ENCODE measurements at regions not wholly inside any gene's neighbourhood (a gene's known extent, or its start where the extent isn't known, plus 50 kb on each side); places are given as distances from the start of the nearest gene placed in this dataset.

- no peak for TF ChIP-seq CTCF (IDR thresholded peaks at IDR 0.05; ENCODE audit: borderline replicate concordance, control extremely low read depth, extremely low read depth, insufficient read depth, missing control alignments)
- in situ Hi-C loops (cut with MboI; ENCODE audit: low sequenced_read_pairs, unreplicated experiment) = no loop called here
- no peak for DNase-seq (ENCODE audit: low spot score)
Observed at GRCh38 chr2:111653103-111653624, 230.8 kb downstream of the ANAPC1 start.

- in situ Hi-C loops (cut with MboI; ENCODE audit: low sequenced_read_pairs, unreplicated experiment) = no loop called here
- no peak for TF ChIP-seq CTCF (IDR thresholded peaks at IDR 0.05; ENCODE audit: borderline replicate concordance, control extremely low read depth, extremely low read depth, insufficient read depth, missing control alignments)
Observed at GRCh38 chr2:111653913-111654312, 230.1 kb downstream of the ANAPC1 start.

GRCh38 chr2:111654829-111655228, 229.2 kb downstream of the ANAPC1 start:
- in situ Hi-C loops (cut with MboI; ENCODE audit: low sequenced_read_pairs, unreplicated experiment) = no loop called here
- TF ChIP-seq CTCF (IDR thresholded peaks at IDR 0.05; ENCODE audit: borderline replicate concordance, control extremely low read depth, extremely low read depth, insufficient read depth, missing control alignments) = no peak
- no peak for DNase-seq (ENCODE audit: low spot score)

More at GRCh38 chr2:111653913-111654312, 230.1 kb downstream of the ANAPC1 start:
- DNase-seq (ENCODE audit: low spot score) = no peak

GRCh38 chr2:111656436-111656835, 227.6 kb downstream of the ANAPC1 start:
- in situ Hi-C loops (cut with MboI; ENCODE audit: low sequenced_read_pairs, unreplicated experiment) = no loop called here

GRCh38 chr2:111656894-111657293, 227.1 kb downstream of the ANAPC1 start:
- no peak for TF ChIP-seq CTCF (IDR thresholded peaks at IDR 0.05; ENCODE audit: borderline replicate concordance, control extremely low read depth, extremely low read depth, insufficient read depth, missing control alignments)
- DNase-seq (ENCODE audit: low spot score) = no peak
- in situ Hi-C loops (cut with MboI; ENCODE audit: low sequenced_read_pairs, unreplicated experiment) = no loop called here

More at GRCh38 chr2:111656436-111656835, 227.6 kb downstream of the ANAPC1 start:
- no peak for DNase-seq (ENCODE audit: low spot score)
- TF ChIP-seq CTCF (IDR thresholded peaks at IDR 0.05; ENCODE audit: borderline replicate concordance, control extremely low read depth, extremely low read depth, insufficient read depth, missing control alignments) = no peak

- in situ Hi-C loops (cut with MboI; ENCODE audit: low sequenced_read_pairs, unreplicated experiment) = no loop called here
- DNase-seq (ENCODE audit: low spot score) = no peak
- no peak for TF ChIP-seq CTCF (IDR thresholded peaks at IDR 0.05; ENCODE audit: borderline replicate concordance, control extremely low read depth, extremely low read depth, insufficient read depth, missing control alignments)
Observed at GRCh38 chr2:111657351-111657975, 226.5 kb downstream of the ANAPC1 start.
